ENCODE measurements at regions not wholly inside any gene's neighbourhood (a gene's known extent, or its start where the extent isn't known, plus 50 kb on each side); places are given as distances from the start of the nearest gene placed in this dataset.
A peak's percentile ranks its signal among the peaks of the same experiment; 100 is the strongest.

GRCh38 chr12:58140395-58140794 lies 199.0 kb downstream of the ATP23 start:
- no peak for DNase-seq

GRCh38 chr12:58142991-58143390 lies 201.6 kb downstream of the ATP23 start:
- no peak for DNase-seq

DNA sequence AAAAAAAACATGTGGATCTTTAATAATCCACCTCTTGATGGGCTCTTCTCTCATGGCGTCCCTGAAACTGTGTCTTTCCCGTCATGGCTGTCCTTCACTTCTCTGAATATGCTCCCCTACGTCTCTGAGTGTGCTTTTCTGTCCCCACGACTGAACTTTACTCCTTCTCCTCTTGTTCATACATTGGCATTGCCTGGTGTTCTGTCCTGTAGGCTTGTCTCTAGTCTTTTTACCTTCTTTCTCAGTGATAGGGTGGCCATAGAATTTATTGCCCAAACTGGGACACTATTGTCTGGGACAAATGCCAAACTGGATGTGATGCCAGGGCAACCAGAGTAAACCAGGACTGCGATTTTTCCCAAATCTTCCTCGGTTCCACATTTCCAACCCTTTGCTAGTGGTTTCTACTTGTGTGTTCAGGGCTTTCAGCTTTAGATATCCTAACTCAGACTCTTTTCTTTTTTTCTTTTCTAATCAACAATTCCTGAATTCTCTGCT lies 202.2 kb downstream of the ATP23 start:
- no peak for DNase-seq

DNA sequence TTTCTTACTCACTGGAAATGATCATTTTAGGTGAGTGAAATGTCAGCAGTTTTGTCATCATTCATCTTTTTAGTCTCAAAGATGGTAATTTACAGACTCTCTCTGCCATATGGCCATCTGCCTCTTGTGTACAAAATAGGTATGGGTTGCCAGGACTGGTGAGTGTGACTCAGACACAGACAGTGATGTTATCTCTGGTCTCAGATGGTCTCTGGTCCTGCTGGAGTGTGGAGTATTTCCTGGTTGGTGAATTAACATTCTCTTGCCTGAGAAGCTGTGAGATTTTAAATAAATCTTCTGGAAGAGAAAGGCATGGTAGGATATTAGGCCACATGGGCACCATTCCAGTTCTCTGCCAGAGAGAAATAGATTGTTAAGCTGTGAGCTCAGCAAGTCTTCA lies 207.0 kb downstream of the ATP23 start:
- DNase-seq: no peak

GRCh38 chr12:58148976-58149375 lies 207.6 kb downstream of the ATP23 start:
- no peak for DNase-seq

DNA sequence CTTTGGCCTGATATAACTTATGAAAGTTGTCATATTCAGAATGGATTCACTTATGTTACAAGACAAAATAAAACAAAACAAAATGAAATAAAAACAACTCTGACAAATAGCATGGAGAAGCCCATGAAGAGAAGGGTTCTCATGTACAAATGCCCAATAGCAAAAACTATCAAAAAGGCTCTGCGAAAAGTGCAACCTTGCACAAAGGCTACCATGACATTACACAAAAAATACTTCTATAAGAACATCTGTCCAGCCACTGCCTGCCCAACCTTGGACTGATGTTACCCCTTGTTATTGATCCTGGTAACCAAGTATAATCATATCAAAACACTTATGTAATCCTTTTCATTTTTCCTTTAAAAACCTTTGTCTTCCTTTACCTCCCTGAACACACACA lies 213.0 kb downstream of the ATP23 start:
- no peak for DNase-seq

DNA sequence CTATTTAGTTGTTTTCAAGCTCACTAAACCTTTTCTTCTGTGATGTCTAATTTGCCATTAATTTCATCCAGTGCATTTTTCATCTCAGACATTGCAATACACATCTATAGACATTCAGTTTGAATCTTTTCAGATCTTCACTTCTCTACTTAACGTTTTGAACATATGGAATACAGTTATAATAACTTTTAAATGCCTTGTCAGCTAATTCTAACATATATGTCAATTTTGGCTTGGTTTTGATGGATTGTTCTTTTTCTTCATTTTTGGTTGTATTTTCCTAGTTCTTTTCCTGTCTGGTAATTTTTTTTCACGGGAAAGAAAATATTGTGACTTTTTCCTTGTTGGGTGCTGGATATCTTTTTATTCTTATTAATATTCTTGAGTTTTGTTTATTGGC lies 215.3 kb downstream of the ATP23 start:
- no peak for DNase-seq

- DNase-seq: no peak
Observed at GRCh38 chr12:58159941-58160340, 218.6 kb downstream of the ATP23 start.

DNA sequence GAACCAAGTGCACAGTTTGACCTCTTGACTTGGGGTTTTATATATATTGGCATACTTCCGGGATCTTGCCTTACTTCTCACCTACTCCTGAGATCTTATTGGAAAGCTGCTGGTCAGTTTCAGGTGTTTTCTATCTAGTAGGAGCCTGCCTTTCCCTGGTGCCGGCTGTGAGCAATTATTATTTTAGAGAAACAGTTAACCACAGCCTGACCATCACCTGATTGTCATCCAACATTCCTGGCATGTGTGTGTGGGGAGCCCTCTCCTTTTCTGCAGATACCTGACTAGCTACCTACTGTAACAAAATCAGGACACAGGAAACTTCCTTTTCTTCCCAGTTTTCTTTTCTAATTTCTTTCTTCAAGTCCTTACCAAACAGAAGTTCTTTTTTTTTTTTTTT lies 220.4 kb downstream of the ATP23 start:
- no peak for DNase-seq

DNA sequence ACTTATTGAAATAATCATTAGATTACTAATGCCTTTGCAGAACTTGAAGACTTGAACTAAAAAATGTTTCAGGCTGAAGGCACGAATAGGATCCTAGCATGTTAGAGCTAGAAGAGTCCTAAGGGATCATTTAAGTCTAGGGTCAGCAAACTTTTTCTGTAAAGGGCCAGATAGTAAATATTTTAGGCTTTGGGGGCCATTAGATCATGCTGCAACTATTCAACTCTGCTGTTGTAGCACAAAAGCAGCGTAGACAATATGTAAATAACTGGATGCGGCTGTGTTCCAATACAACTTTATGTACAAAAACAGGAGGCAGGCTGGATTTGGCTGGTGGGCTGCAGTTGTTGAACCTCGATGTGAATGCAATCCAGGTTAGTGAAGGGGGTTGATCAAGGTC lies 221.7 kb downstream of the ATP23 start:
- DNase-seq: no peak

DNA sequence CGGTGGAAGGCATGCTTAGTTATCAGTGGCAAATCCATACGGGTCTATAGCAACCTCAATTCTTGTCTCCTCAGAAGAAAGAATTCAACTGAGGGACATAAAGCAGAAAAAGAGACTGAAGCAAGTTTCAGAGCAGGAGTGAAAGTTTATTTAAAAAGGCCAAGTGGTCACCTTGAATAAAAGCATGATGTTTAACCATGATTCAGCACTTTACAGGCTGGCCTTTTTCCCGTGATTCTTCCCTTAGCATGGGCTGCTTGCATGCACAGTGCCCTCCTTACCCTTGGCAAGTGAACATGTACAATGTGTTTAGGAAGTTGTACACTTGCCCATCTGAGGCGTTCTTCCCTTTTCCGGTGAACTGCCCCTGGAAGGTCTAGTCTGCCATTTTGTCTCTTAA lies 225.3 kb downstream of the ATP23 start:
- no peak for DNase-seq

GRCh38 chr12:58167622-58168021 lies 226.3 kb downstream of the ATP23 start:
- DNase-seq: no peak

DNA sequence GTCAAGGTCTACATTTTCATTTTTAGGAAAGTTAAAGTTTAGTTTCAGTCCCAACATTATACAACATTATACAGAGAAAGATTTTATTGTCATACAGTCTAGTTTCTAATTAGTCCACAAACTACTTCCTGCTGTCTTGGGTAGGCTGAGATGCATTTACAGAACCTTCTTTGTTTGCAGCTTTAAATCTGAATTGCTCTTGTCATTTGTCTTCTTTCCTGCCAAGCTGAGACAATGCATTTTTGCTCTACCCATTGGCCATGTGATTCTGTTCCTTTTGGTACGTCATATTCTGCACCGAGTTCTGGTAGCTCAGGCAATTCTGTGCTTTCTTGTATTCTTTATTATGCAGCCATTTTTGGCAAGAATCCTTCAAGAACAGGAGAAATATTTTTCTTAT lies 228.5 kb downstream of the ATP23 start:
- DNase-seq: no peak

- no peak for DNase-seq
Observed at GRCh38 chr12:58171914-58172313, 230.5 kb downstream of the ATP23 start.

DNA sequence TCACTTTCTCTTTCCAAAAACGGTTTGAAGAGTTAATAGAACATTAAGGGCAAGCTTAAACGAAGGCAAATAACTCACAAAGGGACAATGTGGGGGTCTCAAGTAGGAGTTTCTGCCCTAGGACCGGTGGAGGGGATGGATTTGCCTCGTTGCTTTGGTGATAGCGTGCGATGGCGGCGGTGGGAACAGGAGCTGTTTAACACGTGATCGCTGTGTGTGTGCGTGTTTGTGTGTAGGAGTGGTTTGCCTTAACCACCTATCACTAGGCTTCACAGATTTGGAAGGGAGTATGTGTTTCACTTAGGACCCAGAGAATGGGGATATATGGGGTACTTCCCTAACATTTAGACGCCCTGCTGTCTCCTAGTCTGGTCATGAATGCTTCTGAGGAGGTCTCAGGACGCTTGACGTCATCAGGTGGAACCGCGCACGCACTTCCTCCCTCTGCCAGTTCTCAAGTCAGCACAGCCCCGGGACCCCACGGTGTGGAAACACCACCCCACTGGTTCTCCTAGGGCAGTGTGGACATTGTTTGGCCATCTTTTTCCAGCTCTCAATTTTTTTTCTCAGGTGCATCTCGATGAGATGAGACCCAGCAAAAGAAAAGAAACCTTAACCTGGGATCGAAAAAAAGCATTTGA lies 231.2 kb downstream of the ATP23 start:
- no peak for DNase-seq

DNA sequence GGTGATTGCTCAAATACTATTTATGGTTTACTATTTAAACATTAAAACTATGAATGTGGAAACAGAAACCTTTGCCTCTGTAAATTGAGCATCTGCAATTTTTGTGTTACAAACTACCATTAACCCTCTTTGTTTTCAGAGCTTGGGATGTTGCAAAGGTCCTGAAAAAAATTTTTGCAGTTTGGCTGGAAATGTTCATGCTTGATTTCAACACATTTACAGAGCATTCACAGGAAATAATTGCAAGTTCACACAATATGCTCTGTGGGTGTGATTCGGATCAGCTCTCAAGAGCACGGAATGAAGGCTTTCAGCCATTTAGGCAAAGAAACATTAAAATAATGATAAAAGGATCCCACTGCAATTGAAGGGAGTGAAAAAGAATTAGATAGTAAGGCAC lies 232.9 kb downstream of the ATP23 start:
- no peak for DNase-seq

GRCh38 chr12:58176296-58176869 lies 235.0 kb downstream of the ATP23 start:
- peak in 2 of 3 donors; percentile 32 to 40 for DNase-seq

DNA sequence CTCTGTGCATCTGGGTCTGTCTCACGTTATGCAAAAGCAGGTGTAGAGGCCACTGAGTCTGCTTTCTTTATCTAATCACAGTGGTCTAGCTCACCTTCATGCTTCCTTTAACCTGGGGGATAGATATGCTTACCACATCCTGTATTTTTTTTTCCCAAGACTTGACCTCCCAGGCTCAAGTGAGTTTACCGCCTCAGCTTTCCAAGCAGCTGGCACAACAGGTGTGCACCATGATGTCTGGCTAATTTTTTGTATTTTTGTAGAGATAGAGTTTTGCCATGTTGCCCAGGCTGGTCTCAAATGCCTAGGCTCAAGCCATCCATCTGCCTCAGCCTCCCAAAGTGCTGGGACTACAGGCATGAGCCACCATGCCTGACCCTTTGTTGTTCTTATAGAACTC lies 236.0 kb downstream of the ATP23 start:
- no peak for DNase-seq

GRCh38 chr12:58184212-58184611 lies 242.8 kb downstream of the ATP23 start:
- DNase-seq: no peak

DNA sequence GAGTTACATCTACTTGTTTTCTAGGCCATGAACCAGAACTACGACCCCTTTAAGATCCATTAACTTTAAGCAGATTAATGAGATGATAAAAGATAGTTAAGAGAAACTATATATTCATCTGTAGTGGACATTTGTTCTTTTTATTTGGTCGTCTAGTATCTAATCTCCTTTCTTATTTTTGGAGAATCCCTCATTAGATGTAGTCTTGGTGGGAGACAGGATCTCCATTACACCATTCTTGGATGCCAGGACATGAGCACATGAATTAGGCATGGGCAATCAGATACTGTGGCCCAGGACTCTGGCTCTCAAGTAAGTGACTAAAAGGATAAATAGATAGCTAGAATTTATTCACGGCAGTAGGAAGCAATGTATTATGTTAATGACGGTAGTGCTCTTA lies 245.0 kb downstream of the ATP23 start:
- DNase-seq: no peak

DNA sequence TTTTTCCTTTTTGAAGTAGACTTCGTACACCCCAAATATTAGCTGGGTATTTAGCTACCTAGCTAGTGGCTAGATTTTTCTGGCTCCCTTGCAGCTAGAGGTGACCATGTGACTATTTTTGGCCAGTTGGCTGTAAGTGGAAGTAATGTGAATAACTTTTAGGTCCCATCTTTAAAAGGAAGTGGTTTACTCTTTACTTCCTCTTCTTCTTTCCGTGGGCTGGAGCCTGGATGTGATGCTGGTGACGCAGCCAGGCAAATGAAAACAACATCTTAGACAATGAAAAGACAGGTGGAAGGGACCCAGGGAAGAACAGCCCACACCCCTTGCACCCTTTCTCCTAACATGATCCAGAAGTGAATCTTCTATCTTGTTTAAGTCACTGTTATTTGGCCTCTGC lies 245.5 kb downstream of the ATP23 start:
- DNase-seq: peak in 1 of 3 donors; percentile 4

DNA sequence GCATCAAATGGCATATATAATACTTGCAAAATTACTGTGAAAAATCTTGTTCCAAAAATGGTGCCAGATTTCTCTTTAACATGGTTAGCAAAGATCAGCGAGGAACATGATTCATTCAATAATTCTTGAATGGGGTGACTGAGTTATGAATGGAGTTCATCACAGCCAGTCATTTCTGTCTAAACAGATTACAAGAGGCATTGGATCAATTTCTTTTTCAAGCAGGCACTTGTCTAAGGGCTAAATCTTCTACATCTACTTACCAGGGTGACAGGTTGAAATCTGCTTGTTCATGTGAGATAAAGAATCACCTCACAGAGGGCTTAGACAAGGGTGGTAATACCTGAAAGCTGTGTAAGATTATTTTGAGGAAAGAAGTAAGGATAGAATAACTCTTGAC lies 247.7 kb downstream of the ATP23 start:
- no peak for DNase-seq

GRCh38 chr12:58189893-58190292 lies 248.5 kb downstream of the ATP23 start:
- no peak for DNase-seq

- no peak for DNase-seq
Observed at GRCh38 chr12:58190618-58191017, 249.3 kb downstream of the ATP23 start.

GRCh38 chr12:58196971-58197370 lies 255.6 kb downstream of the ATP23 start:
- no peak for DNase-seq

Data from suppressor macrophage treated with lipopolysaccharide for 1 hour (primary cell).